GM12874 (cell line): ENCODE measurements at regions not wholly inside any gene's neighbourhood (a gene's known extent, or its start where the extent isn't known, plus 50 kb on each side); places are given as distances from the start of the nearest gene placed in this dataset.

ENCODE experiments used
- TF ChIP-seq, protein P1 (sequence below): IDR thresholded peaks from 2 replicates; pipeline ENCODE4 v1.5.1; 2011; ENCODE audit warnings: low read depth, mild to moderate bottlenecking, control low read depth, low read length, moderate library complexity; ENCODE audit not compliant: insufficient read depth

DNA sequence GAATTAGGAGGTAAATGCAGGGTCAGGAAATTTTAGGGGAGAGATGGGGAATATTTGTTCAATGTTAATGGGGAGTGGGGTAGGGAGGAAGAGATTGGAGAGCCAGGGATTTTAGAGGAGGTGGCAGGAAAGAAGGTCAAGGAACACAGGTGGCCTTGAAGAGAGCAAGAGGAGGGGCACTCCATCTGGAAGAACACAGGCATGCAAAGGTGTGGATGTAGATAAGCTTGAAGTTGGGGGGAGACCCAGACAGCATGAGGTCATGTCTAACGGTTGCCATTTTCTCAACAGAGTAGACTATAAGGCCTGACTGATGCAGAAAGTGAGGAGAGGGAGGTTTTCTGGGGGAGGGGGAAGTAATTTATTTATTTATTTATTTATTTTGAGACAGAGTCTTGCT is 77.5 kb downstream of the MAIP1 start:
- TF ChIP-seq, protein P1, sequence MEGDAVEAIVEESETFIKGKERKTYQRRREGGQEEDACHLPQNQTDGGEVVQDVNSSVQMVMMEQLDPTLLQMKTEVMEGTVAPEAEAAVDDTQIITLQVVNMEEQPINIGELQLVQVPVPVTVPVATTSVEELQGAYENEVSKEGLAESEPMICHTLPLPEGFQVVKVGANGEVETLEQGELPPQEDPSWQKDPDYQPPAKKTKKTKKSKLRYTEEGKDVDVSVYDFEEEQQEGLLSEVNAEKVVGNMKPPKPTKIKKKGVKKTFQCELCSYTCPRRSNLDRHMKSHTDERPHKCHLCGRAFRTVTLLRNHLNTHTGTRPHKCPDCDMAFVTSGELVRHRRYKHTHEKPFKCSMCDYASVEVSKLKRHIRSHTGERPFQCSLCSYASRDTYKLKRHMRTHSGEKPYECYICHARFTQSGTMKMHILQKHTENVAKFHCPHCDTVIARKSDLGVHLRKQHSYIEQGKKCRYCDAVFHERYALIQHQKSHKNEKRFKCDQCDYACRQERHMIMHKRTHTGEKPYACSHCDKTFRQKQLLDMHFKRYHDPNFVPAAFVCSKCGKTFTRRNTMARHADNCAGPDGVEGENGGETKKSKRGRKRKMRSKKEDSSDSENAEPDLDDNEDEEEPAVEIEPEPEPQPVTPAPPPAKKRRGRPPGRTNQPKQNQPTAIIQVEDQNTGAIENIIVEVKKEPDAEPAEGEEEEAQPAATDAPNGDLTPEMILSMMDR: no peak

GRCh38 chr2:200033929-200034328 is 78.5 kb downstream of the MAIP1 start:
- TF ChIP-seq, protein P1: no peak

GRCh38 chr2:200034816-200035215 is 79.4 kb downstream of the MAIP1 start:
- TF ChIP-seq, protein P1: no peak

DNA sequence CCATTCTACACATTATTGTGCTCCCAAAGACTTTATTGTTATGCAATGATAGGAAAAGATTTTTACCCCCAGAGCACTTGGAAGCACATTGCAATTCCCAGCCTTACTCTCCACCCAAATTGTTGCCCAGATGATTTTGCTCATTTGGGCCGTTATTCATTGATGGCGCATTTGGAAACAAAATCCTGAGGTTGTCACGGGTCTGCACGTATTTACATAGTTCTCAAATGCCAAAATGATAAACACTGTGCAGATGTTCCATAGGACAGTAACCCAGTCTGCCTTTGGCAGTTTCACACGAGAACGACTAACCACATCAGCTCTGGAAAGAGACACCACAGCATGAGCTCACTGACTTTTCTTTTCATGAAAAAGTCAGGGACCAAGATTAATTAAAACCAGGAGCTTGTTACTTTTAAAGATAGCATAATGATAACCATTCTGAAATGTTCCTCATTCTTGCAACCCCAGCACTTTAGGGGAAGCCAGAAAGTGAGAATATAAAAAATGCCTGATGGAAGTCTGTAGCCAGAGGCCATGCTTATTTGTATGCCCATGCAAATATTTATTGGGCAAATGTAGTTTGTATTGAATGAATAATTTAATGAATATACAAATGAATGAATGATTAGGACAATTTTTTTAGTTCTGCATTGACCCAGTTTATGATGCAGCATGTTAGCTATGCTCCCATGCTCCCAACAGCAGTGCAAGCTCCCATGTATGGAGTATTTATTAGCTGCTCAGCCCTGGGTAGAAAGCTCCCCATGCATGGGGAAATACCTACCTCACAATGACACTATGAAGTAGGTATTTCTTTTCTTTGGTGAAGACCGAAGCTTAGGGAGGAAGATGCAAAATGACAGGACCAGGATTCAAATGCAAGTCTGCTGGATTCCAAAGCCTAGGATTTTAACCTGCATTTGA is 84.6 kb downstream of the MAIP1 start:
- TF ChIP-seq, protein P1: no peak

DNA sequence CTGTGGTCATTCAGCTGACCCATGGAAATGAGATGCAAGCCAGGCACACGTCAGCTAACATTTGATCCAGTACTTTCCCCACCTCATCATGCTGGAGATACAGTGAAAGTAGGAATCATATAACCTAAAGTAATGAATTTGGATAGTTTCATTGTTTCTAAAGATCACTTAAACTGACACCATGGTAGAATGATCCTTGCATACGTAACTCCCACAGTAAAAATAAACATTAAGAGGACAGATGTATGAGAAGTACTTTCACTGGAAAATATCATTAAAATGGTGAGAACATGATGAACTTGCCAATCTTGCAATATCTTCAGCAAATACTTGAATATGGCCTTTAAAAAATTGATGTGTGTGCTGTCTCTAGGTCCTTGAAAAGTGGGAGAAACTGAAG is 85.4 kb downstream of the MAIP1 start:
- TF ChIP-seq, protein P1: no peak

GRCh38 chr2:200041639-200042038 is 86.3 kb downstream of the MAIP1 start:
- TF ChIP-seq, protein P1: no peak

DNA sequence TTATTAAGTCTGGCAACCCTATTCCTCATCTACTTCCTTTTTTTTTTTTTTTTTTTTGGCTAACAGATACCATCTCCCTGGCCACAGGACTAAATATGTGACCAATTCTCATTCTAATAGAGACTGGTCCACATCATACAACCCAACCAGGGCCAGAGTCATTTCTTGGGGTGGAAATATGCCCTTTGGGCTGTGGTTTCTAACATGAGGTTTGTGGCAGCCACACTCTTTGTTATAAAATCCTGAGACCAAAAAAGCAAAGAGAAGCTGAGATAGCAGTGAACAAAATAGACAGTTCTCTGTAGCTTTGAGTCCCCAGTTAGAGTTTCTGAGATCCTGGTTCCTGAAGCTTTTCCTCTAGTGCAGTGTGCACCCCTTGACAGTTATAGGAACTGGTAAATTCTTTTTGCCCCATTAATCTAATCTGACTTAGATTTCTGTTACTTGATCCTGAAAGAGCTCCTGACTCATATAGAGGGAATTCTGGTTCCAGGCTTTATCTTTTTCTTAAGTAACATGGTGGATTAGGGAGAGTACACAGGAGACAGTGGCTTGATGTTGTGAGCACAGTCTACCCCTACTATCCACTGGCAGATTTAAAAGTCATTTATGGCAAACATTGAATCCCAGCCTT is 86.8 kb downstream of the MAIP1 start:
- TF ChIP-seq, protein P1: no peak
